HCT116 (cell line): ENCODE measurements at regions not wholly inside any gene's neighbourhood (a gene's known extent, or its start where the extent isn't known, plus 50 kb on each side); places are given as distances from the start of the nearest gene placed in this dataset.

ENCODE experiments used
- ATAC-seq: fragments of 200-7000 bp; cut with Tn5 transposase; 2 replicates; pipeline ENCODE4 v1.9.1; 2020; ENCODE audit warnings: mild to moderate bottlenecking, moderate library complexity
- BruUV-seq: library from RNA; stranded (reverse); fragments of 400-500 nt; replicated peaks from 2 replicates; lab custom pipeline; 2021; lab: Mats Ljungman, UMichigan
- CTCF ChIA-PET: fragments of 300-600 bp; sonication (Branson Sonifier 250); formaldehyde crosslinking; loops from one replicate; lab custom pipeline; 2021; ENCODE audit warnings: antibody characterized with exemption; lab: Charles Lee
- POLR2A ChIA-PET: fragments of 300-600, 350-600 bp; sonication (Branson Sonifier 250); formaldehyde crosslinking; loops from one replicate; lab custom pipeline; 2021; ENCODE audit warnings: antibody characterized with exemption; lab: Charles Lee
- RAD21 ChIA-PET, 2 experiments: fragments of 300-600 bp; sonication (Branson Sonifier 250); formaldehyde crosslinking; loops; one replicate each; lab custom pipeline; 2023; ENCODE audit warnings: low total read pairs in 2 of 2; ENCODE audit not compliant: uncharacterized antibody in 2 of 2, unreplicated experiment in 2 of 2, low non-redundant PET in 1 of 2; lab: Charles Lee
- DNase-seq: peaks from one replicate; pipeline ENCODE4 v3.0.0-alpha.2; 2010; ENCODE audit warnings: low read depth, low spot score
- H2AFZ ChIP-seq: fragments of 200-600 bp; shearing (Covaris generic), sonication (generic); 2 replicates; pipeline ENCODE4 v1.6.1; 2017; ENCODE audit warnings: low read depth, mixed run types, mixed read lengths, antibody characterized with exemption, low read length; ENCODE audit not compliant: poor library complexity, severe bottlenecking
- H3K27ac ChIP-seq: 2 replicates; pipeline ENCODE4 v1.5.1; 2012; ENCODE audit warnings: low read depth, low read length
- H3K27me3 ChIP-seq: fragments of 200-600 bp; sonication (generic); 2 replicates; pipeline ENCODE4 v1.6.1; 2016; ENCODE audit warnings: mixed run types, low read length, mixed read lengths; ENCODE audit not compliant: insufficient read depth
- H3K36me3 ChIP-seq, 2 experiments: fragments of 200-500 bp in 1 of 2; fragments of 200-600 bp in 1 of 2; sonication (Bioruptor generic) in 1 of 2; sonication (generic) in 1 of 2; 2 replicates each; pipeline versions ENCODE4 v1.5.1 to v1.6.1; 2014 to 2016; ENCODE audit warnings: low read length in 2 of 2, inconsistent platforms in 1 of 2, mixed read lengths in 1 of 2, mixed run types in 1 of 2; ENCODE audit not compliant: insufficient read depth in 2 of 2, control insufficient read depth in 1 of 2
- H3K4me1 ChIP-seq, 2 experiments: fragments of 200-600 bp in 1 of 2; sonication (generic) in 1 of 2; 2 replicates each; pipeline versions ENCODE4 v1.5.1 to v1.6.1; 2012 to 2017; ENCODE audit warnings: low read length in 2 of 2, inconsistent platforms in 1 of 2, mild to moderate bottlenecking in 1 of 2, mixed read lengths in 1 of 2, mixed run types in 1 of 2, moderate library complexity in 1 of 2; ENCODE audit not compliant: insufficient read depth in 2 of 2, control insufficient read depth in 1 of 2
- H3K4me2 ChIP-seq: fragments of 200-600 bp; sonication (generic); 2 replicates; pipeline ENCODE4 v1.6.1; 2017; ENCODE audit warnings: mixed run types, low read length, mixed read lengths
- H3K4me3 ChIP-seq, 2 experiments: fragments of 200-600 bp in 1 of 2; sonication (generic) in 1 of 2; replicated peaks in 1 of 2; 2 replicates each; pipeline ENCODE4 v1.5.1; 2011 to 2016; ENCODE audit warnings: low read length in 2 of 2, control low read depth in 1 of 2, low read depth in 1 of 2, mild to moderate bottlenecking in 1 of 2, mixed read lengths in 1 of 2, mixed run types in 1 of 2
- H3K79me2 ChIP-seq: fragments of 200-600 bp; sonication (generic); 2 replicates; pipeline ENCODE4 v1.6.1; 2017; ENCODE audit warnings: mild to moderate bottlenecking, mixed run types, low read length, moderate library complexity, mixed read lengths; ENCODE audit not compliant: insufficient read depth
- H3K9ac ChIP-seq: fragments of 200-600 bp; sonication (generic); 2 replicates; pipeline ENCODE4 v1.6.1; 2016; ENCODE audit warnings: low read length, mixed read lengths
- H3K9me2 ChIP-seq: fragments of 200-600 bp; sonication (generic), shearing (Covaris generic); 2 replicates; pipeline ENCODE4 v1.6.1; 2017; ENCODE audit warnings: mixed run types, mild to moderate bottlenecking, moderate library complexity; ENCODE audit not compliant: insufficient read depth
- H3K9me3 ChIP-seq, 2 experiments: fragments of 200-500 bp in 1 of 2; fragments of 200-600 bp in 1 of 2; sonication (Bioruptor generic) in 1 of 2; sonication (generic) in 1 of 2; 2 replicates each; pipeline ENCODE4 v1.6.1; 2014 to 2017; ENCODE audit warnings: low read length in 2 of 2, mixed read lengths in 2 of 2, inconsistent platforms in 1 of 2, low read depth in 1 of 2, mild to moderate bottlenecking in 1 of 2, mixed run types in 1 of 2, moderate library complexity in 1 of 2; ENCODE audit not compliant: control insufficient read depth in 1 of 2, insufficient read depth in 1 of 2
- H4K20me1 ChIP-seq: fragments of 200-600 bp; sonication (generic), shearing (Covaris generic); 2 replicates; pipeline ENCODE4 v1.6.1; 2017; ENCODE audit warnings: mixed run types, mild to moderate bottlenecking, moderate library complexity; ENCODE audit not compliant: insufficient read depth
- CEBPB ChIP-seq: IDR thresholded peaks from 2 replicates; pipeline ENCODE4 v1.6.1; 2012; ENCODE audit warnings: low read depth
- EGR1 ChIP-seq: IDR thresholded peaks from 2 replicates; pipeline ENCODE4 v1.6.1; 2012; ENCODE audit warnings: low read depth
- ELF1 ChIP-seq: IDR thresholded peaks from 2 replicates; pipeline ENCODE4 v1.6.1; 2012; ENCODE audit warnings: low read depth, borderline replicate concordance
- EZH2 ChIP-seq: fragments of 200-600 bp; sonication (generic); IDR thresholded peaks from 2 replicates; pipeline ENCODE4 v1.6.1; 2017; ENCODE audit warnings: antibody characterized with exemption, mixed run types
- EZH2phosphoT487 ChIP-seq: fragments of 200-600 bp; IDR thresholded peaks from 2 replicates; pipeline ENCODE4 v1.6.1; 2018; ENCODE audit warnings: antibody characterized with exemption, borderline replicate concordance
- JUND ChIP-seq: IDR thresholded peaks from 2 replicates; pipeline ENCODE4 v1.6.1; 2012
- POLR2AphosphoS5 ChIP-seq: IDR thresholded peaks from 2 replicates; pipeline ENCODE4 v1.6.1; 2011; ENCODE audit warnings: mild to moderate bottlenecking, low read depth, low read length, moderate library complexity
- SIN3A ChIP-seq: IDR thresholded peaks from 2 replicates; pipeline ENCODE4 v1.6.1; 2012; ENCODE audit warnings: low read depth
- SP1 ChIP-seq: IDR thresholded peaks from 2 replicates; pipeline ENCODE4 v1.6.1; 2012; ENCODE audit warnings: low read depth
- SRF ChIP-seq: IDR thresholded peaks from 2 replicates; pipeline ENCODE4 v1.6.1; 2012; ENCODE audit warnings: low read depth
- TCF7L2 ChIP-seq: IDR thresholded peaks from 2 replicates; pipeline ENCODE4 v1.7.0; 2011; ENCODE audit warnings: borderline replicate concordance, inconsistent platforms; ENCODE audit not compliant: insufficient read depth, insufficient read length; ENCODE audit errors: extremely low read depth
- ZFX ChIP-seq: fragments of 450-650 bp; IDR thresholded peaks from 2 replicates; pipeline ENCODE4 v1.6.1; 2017
- ZNF274 ChIP-seq: fragments of 200-500 bp; sonication (Bioruptor generic); IDR thresholded peaks from 2 replicates; pipeline ENCODE4 v1.6.1; 2014; ENCODE audit warnings: mild to moderate bottlenecking, low read depth, low read length, inconsistent platforms
- intact Hi-C: fragments of 100-400 bp; cut with micrococcal nuclease; formaldehyde crosslinking; loops from 2 replicates; pipeline ENCODE4 v1.10.0; 2022
- TF ChIP-seq, protein P1 (sequence below), 3 experiments: fragments of 200-600 bp in 1 of 3; sonication (generic) in 1 of 3; IDR thresholded peaks in 2 of 3; conservative IDR thresholded peaks in 1 of 3; 2 replicates each; pipeline ENCODE4 v1.5.1; 2012 to 2017; ENCODE audit warnings: low read depth in 2 of 3, low read length in 2 of 3, antibody characterized with exemption in 1 of 3, borderline replicate concordance in 1 of 3, control low read depth in 1 of 3, mild to moderate bottlenecking in 1 of 3, mixed read lengths in 1 of 3, mixed run types in 1 of 3, moderate library complexity in 1 of 3; ENCODE audit not compliant: insufficient read depth in 1 of 3
- TF ChIP-seq, protein P2 (sequence below): IDR thresholded peaks from 2 replicates; pipeline ENCODE4 v1.6.1; 2012
- TF ChIP-seq, protein P3 (sequence below): IDR thresholded peaks from 2 replicates; pipeline ENCODE4 v1.6.1; 2011; ENCODE audit warnings: mild to moderate bottlenecking, low read length, moderate library complexity; ENCODE audit not compliant: insufficient replicate concordance; ENCODE audit errors: extremely low read depth
- TF ChIP-seq, protein P4 (sequence below): IDR thresholded peaks from 2 replicates; pipeline ENCODE4 v1.6.1; 2012; ENCODE audit warnings: low read depth

DNA sequence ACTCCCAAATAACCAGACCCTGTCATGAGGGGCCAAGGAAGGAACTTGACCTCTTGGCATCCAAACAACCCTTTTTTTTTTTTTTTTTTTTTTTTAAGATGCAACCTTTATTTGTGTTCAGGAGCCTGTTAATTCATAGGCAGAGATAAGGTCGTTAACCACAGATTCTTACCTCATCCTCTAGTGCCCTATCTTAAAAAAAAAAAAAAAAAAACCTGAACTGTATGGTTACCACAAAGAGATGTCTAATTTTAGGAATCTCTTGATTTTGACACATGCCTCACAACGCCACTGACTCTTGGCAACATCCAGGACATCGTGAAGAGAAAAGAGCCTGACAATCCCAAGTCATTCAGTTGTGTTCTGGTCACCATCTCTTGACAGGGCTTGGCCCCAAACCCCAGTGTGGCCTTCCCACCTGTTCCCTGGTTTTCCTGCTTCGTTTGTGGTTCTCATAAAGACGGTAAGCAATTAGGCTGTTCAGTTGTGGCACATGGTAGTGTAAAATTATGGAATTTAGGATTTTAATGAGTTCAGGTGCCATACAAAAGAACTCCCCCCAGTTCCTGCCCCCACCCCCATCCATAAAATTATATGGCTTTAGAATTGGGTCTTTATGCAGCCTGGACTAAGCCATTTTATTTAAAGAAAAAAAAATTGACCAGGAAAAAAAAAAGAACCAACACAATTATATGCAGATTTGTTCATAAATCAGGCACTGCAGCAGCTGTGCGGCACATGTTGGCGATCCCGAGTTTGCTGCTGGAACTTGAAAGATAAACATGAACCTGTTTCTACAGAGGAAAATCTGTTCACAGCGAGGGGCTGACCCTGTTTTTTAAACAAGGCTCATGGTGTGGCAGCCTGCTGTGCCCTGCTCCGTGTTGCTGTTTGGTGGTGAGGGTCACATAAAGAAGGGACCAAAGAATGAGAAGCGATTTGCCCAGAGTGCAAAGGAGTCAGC is 267.8 kb upstream of the CLINT1 start:
- Histone ChIP-seq H3K9ac (no peak overlapping the region), H3K27ac (no peak overlapping the region), H3K4me2 (no peak overlapping the region), H2AFZ (no peak overlapping the region), H3K27me3 (peaks cover 69% of the 10 kb centered on the region), H3K79me2 (no peaks in the 10 kb centered on the region), H3K4me3 (no peak overlapping the region), H3K9me2 (no peaks in the 10 kb centered on the region), H3K4me1 (no peaks in the 10 kb centered on the region), H3K9me3 (no peaks in the 10 kb centered on the region), H3K36me3 (no peaks in the 10 kb centered on the region), H4K20me1 (no peaks in the 10 kb centered on the region; the same call in 1 of the 2 replicates)
- intact Hi-C loops = no loop called here
- DNase-seq (no peak), ATAC-seq (no peak)
- ChIA-PET POLR2A (no interaction called here), CTCF (no interaction called here), RAD21 (no interaction called here)
- BruUV-seq = no TSS peak
- TF ChIP-seq SIN3A (no peak), CEBPB (no peak), TCF7L2 (no peak), EGR1 (no peak), EZH2 (no peak), ZNF274 (no peak), ELF1 (no peak), EZH2phosphoT487 (no peak), ZFX (no peak), POLR2AphosphoS5 (no peak), SRF (no peak), JUND (no peak), SP1 (no peak)
- TF ChIP-seq, protein P1, sequence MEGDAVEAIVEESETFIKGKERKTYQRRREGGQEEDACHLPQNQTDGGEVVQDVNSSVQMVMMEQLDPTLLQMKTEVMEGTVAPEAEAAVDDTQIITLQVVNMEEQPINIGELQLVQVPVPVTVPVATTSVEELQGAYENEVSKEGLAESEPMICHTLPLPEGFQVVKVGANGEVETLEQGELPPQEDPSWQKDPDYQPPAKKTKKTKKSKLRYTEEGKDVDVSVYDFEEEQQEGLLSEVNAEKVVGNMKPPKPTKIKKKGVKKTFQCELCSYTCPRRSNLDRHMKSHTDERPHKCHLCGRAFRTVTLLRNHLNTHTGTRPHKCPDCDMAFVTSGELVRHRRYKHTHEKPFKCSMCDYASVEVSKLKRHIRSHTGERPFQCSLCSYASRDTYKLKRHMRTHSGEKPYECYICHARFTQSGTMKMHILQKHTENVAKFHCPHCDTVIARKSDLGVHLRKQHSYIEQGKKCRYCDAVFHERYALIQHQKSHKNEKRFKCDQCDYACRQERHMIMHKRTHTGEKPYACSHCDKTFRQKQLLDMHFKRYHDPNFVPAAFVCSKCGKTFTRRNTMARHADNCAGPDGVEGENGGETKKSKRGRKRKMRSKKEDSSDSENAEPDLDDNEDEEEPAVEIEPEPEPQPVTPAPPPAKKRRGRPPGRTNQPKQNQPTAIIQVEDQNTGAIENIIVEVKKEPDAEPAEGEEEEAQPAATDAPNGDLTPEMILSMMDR (IDR thresholded peaks at IDR 0.05 in 2 of 3, conservative IDR thresholded peaks at IDR 0.05 in 1 of 3; ENCODE audit: borderline replicate concordance in 1 of 3, insufficient read depth in 1 of 3, low read depth in 2 of 3, low read length in 2 of 3) = no peak
- TF ChIP-seq, protein P2, sequence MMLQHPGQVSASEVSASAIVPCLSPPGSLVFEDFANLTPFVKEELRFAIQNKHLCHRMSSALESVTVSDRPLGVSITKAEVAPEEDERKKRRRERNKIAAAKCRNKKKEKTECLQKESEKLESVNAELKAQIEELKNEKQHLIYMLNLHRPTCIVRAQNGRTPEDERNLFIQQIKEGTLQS = no peak
- TF ChIP-seq, protein P3, sequence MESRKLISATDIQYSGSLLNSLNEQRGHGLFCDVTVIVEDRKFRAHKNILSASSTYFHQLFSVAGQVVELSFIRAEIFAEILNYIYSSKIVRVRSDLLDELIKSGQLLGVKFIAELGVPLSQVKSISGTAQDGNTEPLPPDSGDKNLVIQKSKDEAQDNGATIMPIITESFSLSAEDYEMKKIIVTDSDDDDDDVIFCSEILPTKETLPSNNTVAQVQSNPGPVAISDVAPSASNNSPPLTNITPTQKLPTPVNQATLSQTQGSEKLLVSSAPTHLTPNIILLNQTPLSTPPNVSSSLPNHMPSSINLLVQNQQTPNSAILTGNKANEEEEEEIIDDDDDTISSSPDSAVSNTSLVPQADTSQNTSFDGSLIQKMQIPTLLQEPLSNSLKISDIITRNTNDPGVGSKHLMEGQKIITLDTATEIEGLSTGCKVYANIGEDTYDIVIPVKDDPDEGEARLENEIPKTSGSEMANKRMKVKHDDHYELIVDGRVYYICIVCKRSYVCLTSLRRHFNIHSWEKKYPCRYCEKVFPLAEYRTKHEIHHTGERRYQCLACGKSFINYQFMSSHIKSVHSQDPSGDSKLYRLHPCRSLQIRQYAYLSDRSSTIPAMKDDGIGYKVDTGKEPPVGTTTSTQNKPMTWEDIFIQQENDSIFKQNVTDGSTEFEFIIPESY = no peak
- TF ChIP-seq, protein P4, sequence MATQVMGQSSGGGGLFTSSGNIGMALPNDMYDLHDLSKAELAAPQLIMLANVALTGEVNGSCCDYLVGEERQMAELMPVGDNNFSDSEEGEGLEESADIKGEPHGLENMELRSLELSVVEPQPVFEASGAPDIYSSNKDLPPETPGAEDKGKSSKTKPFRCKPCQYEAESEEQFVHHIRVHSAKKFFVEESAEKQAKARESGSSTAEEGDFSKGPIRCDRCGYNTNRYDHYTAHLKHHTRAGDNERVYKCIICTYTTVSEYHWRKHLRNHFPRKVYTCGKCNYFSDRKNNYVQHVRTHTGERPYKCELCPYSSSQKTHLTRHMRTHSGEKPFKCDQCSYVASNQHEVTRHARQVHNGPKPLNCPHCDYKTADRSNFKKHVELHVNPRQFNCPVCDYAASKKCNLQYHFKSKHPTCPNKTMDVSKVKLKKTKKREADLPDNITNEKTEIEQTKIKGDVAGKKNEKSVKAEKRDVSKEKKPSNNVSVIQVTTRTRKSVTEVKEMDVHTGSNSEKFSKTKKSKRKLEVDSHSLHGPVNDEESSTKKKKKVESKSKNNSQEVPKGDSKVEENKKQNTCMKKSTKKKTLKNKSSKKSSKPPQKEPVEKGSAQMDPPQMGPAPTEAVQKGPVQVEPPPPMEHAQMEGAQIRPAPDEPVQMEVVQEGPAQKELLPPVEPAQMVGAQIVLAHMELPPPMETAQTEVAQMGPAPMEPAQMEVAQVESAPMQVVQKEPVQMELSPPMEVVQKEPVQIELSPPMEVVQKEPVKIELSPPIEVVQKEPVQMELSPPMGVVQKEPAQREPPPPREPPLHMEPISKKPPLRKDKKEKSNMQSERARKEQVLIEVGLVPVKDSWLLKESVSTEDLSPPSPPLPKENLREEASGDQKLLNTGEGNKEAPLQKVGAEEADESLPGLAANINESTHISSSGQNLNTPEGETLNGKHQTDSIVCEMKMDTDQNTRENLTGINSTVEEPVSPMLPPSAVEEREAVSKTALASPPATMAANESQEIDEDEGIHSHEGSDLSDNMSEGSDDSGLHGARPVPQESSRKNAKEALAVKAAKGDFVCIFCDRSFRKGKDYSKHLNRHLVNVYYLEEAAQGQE = no peak
